ENCODE measurements at regions not wholly inside any gene's neighbourhood (a gene's known extent, or its start where the extent isn't known, plus 50 kb on each side); places are given as distances from the start of the nearest gene placed in this dataset.
"Not testable (repeated sequence)": the region's sequence is repeated elsewhere in the genome, so short reads cannot be mapped to it uniquely, and the experiment has no call there.

DNA sequence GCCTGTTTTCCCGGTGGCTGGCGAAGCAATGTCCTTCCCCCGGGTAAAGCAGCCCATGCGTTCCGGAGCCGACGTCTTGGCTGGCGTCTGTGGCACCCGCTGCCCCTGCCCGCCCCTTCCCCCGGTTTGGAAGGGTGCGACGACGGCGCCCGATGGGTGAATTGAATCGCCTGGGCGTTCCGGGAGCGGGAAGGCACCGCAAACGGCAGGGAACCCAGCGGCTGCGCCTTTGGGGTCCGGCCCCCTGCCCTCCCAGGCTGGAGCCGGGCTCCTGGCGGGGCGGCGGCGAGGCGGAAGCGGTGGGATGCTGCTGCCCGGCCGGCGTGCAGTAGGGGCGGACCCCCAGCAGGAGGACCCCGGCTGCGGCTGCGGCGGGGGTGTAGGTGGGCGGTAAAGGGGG is 123.6 kb upstream of the RHOU start:
- not testable (repeated sequence) for DNase-seq (ENCODE audit: low read depth in 3 of 3)

DNA sequence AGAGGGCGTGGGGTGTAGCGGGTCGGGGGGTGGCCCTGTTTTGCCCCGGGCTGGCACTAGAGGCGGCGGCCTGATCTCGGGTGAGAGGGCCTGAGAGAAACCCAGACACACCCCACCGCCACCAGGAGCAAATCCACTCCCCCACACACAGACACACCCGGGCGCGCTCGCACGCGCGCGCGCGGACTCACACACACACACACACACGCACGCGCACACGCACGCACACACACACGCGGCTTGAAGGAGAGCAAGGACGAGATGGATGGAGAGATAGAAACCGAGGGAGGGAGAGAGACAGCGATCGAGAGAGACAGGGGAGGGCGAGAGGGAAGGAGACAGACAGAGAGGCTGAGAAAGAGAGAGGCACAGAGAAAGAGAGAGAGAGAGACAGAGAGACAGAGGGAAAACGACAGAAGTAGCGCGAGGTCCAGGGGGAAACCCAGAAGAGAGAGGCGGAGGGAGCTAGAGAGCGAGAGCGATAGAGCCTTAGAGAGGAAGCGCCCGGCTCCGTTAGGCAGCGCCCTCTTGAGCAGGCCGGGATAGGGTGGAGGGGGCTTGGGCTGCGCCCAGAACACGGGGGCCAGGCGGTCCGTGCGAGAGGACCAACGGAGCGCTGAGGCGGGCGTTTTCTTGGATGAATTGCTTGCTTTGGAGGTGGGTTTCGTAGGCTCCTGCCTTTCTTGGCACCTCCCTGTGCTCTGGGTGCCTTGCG is 113.1 kb upstream of the RHOU start:
- not testable (repeated sequence) for DNase-seq (ENCODE audit: low read depth in 3 of 3)

DNA sequence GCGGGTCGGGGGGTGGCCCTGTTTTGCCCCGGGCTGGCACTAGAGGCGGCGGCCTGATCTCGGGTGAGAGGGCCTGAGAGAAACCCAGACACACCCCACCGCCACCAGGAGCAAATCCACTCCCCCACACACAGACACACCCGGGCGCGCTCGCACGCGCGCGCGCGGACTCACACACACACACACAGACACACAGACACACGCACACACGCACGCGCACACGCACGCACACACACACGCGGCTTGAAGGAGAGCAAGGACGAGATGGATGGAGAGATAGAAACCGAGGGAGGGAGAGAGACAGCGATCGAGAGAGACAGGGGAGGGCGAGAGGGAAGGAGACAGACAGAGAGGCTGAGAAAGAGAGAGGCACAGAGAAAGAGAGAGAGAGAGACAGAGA is 108.8 kb upstream of the RHOU start:
- not testable (repeated sequence) for DNase-seq (ENCODE audit: low read depth in 3 of 3)

DNA sequence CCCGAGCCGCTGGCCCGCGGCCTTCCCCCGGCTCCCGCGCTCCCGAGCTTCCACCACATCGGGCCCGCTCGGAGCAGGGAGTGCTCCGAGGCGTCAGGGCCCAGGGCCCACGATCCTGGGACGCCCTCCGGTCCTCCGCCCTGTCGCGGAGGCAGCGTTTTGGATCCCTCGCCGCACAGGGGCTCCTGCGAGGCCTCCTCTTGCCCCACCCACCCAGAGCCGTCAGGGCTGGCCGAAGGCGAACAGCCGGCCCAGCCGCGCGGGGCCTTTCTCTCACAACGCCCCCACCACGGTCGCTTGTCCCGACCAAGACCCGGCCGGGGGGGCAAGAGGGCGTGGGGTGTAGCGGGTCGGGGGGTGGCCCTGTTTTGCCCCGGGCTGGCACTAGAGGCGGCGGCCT is 102.4 kb upstream of the RHOU start:
- not testable (repeated sequence) for DNase-seq (ENCODE audit: low read depth in 3 of 3)

DNA sequence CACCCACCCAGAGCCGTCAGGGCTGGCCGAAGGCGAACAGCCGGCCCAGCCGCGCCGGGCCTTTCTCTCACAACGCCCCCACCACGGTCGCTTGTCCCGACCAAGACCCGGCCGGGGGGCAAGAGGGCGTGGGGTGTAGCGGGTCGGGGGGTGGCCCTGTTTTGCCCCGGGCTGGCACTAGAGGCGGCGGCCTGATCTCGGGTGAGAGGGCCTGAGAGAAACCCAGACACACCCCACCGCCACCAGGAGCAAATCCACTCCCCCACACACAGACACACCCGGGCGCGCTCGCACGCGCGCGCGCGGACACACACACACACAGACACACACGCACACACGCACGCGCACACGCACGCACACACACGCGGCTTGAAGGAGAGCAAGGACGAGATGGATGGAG is 100.0 kb upstream of the RHOU start:
- DNase-seq (ENCODE audit: low read depth in 3 of 3) = peak in 1 of 3 donors; percentile 23

DNA sequence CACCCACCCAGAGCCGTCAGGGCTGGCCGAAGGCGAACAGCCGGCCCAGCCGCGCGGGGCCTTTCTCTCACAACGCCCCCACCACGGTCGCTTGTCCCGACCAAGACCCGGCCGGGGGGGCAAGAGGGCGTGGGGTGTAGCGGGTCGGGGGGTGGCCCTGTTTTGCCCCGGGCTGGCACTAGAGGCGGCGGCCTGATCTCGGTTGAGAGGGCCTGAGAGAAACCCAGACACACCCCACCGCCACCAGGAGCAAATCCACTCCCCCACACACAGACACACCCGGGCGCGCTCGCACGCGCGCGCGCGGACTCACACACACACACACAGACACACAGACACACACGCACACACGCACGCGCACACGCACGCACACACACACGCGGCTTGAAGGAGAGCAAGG is 97.8 kb upstream of the RHOU start:
- DNase-seq (ENCODE audit: low read depth in 3 of 3) = not testable (repeated sequence)

DNA sequence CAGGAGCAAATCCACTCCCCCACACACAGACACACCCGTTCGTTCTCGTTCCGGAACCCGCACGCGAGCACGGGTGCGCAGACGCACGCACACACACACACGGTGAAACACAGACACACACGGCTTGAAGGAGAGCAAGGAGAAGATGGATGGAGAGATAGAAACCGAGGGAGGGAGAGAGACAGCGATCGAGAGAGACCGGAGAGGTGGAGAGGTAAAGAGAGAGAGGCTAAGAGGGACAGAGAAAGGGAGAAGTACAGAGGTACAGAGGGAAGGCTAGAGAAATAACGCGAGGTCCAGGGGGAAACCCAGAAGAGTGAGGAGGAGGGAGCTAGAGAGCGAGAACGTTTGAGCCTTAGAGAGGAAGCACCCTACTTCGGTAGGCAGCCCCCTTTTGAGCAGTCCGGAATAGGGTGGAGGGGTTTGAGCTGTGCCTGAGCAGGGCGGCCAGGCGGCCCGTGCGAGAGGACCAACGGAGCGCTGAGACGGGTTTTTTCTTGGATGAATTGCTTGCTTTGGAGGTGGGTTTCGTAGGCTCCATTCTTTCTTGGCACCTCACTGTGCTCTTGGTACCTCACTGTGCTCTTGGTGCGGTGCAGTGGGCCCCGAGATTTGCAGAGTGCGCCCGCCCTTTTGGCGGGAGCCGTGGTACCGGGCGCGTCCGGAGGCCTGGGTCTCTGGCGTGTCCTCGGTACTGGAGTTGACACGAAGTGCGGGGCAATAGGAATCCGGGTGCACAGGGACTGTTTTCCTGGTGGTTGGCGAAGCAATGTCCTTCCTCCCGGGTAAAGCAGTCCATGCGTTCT is 88.4 kb upstream of the RHOU start:
- peak in 1 of 3 donors; percentile 8 for DNase-seq (ENCODE audit: low read depth in 3 of 3)

DNA sequence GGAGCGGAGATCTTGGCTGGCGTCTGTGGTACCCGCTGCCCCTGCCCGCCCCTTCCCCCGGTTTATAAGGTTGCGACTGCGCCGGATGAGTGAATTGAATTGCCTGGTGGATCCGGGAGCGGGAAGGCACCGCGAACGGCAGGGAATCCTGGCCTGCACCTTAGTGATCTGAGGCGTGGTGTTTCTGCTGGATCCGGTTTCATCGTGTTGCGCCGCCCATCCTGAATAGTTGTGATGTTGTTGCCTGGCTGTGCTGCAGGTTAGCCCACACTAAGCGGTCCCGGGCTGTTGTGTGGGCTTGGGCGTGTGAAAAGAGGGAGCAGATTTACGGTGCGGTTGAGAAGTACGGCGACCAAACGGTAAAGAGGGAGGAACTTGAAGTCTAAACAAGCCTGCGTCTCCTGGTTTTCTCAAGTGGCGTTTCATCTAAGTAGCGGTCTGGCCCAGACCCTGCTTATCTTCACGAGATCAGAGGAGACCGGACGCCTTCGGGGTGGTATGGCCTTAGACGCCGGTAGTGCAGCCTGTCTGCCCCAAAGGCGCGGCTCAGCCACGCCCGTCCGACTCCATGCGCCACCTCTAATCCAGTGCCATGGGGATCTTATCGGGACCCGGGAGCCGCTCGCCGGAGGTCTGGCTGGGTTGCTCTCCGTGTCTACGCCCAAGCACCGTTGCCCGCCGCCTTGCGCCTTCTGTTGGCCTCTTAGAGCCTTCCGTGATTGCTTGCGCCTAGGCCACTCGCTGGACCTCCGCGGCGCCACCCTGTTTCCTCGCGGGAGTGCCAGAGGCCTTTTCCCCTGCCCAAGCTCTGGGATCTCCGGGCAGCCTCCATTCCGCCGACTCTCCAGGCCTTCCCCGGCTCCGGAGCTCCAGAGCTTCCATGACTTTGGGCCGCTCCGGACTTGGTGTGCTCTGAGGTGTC is 87.5 kb upstream of the RHOU start:
- DNase-seq (ENCODE audit: low read depth in 3 of 3) = peak in 1 of 3 donors; percentile 8

DNA sequence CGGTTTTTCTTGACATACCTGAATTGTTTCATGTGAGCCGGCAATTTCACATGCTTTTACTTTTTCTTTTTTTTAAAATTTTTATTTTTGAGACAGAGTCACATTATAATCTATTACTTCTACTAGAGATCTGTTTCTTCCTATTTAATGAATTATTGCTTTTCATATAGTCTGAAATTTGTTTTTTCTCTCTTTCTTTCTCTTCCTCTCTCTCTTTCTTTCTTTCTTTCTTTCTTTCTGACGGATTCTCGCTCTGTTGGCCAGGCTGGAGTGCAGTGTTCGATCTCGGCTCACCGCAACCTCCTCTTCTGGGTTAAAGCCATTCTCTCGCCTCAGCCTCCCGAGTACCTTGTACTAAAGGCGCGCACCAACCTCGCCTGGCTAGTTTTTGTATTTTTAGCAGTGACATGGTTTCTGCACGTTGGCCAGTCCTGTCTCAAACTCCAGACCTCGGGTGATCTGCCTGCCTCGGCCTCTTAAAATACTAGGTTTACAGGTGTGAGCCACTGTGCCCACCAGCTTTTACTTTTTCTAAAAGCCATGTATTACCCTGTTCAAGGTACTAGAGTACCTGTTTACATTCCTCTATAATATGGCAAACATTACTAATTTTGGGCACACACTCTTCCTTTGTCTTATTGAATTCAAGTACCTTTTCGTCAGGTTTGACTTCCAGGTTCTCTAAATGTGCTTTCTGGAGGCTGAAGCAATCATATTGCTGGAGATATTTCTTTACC is 86.5 kb upstream of the RHOU start:
- no peak for DNase-seq (ENCODE audit: low read depth in 3 of 3)

DNA sequence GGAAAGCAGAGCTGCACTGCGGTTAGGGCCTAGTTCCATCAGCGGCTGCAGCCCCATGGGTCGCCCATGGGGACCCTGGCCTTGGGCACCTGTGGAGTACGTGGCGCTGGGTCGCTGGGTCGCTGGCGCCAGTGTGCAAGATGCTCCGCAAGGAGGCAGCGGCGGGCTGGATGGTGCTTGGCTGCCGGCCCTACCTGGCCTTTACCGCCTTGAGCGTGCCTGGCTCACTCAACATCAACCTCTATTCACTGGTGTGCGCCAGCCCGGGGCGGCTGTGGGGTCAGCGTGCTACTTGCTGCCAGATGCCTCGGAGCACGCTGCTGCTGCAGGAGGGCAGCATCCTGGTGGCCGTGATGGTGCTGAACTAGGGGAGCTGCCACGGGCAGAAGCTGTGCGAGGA is 85.1 kb upstream of the RHOU start:
- DNase-seq (ENCODE audit: low read depth in 3 of 3) = no peak

DNA sequence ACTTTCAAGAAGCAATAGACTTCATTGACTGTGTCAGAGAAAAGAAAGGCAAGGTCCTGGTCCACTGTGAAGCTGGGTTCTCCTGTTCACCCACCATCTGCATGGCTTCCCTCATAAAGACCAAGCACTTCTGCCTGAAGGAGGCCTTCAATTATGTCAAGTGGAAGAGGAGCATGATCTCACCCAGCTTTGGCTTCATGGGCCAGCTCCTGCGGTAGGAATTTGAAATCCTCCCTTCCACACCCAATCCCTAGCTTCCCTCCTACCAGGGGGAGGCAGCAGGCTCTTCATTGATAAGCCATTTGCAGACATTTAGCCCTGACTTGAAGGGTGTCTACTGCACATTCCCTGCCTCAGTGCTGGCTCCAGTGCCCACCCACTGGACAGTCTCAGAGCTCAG is 84.3 kb upstream of the RHOU start:
- DNase-seq (ENCODE audit: low read depth in 3 of 3) = no peak

DNA sequence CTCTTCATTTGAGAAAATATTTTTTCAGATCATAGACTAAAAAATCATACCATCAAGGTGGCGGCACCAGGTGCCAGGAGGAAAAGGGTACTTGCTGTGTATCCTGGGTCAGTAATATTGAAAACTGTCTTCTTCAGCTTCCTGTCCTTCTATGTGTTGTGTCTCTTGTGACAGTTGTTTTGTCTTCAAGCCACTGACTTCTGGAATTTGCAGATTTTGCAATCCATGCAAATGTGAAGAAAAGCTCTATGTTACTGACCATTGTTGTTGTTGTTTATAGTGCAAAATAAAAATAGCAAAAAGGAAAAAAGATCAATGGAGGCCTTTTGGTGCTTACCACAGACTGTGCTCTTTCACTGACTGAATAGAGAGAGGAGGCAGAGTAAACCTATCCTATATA is 83.2 kb upstream of the RHOU start:
- DNase-seq (ENCODE audit: low read depth in 3 of 3) = no peak

DNA sequence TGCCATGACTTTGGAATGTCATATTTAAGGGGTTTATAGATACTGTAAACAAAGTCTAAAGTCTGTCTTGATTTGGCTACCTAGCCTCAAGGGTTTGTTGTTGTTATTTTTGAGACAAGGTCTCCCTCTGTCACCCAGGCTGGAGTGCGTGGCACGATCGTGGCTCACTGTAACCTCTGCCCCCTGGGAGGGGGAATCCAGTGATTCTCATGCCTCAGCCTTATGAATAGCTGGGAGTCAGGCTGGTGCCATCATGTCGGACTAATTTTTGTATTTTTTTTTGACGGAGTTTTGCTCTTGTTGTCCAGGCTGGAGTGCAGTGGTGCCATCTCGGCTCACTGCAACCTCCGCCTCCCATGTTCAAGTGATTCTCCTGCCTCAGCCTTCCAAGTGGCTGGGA is 82.2 kb upstream of the RHOU start:
- DNase-seq (ENCODE audit: low read depth in 3 of 3) = not testable (repeated sequence)

DNA sequence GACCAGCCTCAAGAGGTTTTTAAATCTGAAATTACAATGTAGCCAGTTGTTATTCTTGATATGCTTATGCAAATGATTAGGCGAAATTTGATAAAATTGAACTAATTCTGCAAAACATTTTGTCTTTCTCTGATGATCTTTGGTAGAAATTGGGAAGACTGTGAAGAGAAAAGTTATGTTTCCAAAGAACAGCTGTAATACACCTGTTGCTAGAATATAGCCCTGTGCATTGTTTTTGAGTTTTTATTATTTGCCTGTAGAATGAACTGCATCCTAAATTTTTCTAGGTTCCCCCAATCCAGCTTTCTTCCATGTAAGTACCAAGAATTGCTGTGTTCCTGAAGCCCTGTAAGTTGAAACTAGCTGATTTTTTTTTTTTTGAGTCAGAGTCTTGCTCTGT is 81.5 kb upstream of the RHOU start:
- DNase-seq (ENCODE audit: low read depth in 3 of 3) = no peak

DNA sequence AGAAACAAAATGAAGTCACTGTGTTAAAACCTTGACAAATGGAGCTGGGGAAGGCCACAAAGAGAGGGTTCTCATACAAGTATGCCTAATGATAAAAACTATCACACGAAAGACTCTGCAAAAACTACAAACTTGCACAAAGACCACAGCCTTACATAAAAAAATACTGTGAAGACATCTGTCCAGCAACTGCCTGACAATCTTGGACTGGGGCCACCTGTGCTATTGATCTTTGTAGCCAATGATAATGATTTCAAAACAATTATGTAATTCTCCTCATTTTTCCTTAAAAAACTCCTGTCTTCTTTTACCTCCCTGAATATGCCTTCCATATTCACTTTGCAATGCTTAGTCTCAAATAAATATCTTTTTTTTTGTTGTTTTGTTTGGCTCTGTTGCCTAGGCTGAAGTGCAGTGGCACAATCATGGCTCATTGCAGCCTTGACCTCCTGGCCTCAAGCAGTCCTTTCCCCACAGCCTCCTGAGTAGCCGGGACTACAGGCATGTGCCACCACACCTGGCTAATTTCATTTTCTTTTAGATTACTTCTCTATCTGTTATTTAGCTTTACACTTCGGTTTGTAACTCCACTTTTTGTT is 79.4 kb upstream of the RHOU start:
- no peak for DNase-seq (ENCODE audit: low read depth in 3 of 3)

DNA sequence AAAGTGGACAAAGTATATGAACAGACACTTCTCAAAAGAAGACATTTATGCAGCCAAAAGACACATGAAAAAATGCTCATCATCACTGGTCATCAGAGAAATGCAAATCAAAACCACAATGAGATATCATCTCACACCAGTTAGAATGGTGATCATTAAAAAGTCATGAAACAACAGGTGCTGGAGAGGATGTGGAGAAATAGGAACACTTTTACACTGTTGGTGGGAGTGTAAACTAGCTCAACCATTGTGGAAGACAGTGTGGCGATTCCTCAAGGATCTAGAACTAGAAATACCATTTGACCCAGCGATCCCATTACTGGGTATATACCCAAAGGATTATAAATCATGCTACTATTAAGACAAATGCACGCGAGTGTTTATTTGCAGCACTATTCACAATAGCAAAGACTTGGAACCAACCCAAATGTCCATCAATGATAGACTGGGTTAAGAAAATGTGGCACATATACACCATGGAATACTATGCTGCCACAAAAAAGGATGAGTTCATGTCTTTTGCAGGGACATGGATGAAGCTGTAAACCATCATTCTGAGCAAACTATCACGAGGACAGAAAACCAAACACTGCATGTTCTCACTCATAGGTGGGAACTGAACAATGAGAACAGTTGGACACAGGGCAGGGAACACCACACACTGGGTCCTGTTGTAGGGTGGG is 73.1 kb upstream of the RHOU start:
- DNase-seq (ENCODE audit: low read depth in 3 of 3) = not testable (repeated sequence)

DNA sequence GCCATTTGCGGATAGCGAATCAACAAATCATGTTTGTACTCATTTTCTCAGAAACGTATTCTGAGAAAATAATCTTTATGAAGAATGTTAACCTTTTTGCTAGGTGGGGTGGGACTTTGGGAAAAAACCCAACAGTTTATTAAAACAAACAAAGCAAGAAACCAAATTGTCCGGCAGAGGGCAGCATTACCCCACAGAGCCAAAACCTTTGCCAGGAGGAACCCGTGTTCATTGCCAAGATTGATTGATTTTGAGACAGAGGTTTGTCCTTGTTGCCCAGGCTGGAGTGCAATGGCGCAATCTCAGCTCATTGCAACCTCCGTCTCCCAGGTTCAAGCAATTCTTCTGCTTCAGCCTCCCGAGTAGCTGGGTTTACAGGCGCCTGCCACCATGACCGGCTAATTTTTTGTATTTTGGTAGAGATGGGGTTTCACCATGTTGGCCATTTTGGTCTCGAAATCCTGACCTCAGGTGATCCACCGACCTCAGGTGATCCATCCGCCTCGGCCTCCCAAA is 70.8 kb upstream of the RHOU start:
- peak; percentile 54 to 69 (median 55) for DNase-seq (ENCODE audit: low read depth in 3 of 3)

DNA sequence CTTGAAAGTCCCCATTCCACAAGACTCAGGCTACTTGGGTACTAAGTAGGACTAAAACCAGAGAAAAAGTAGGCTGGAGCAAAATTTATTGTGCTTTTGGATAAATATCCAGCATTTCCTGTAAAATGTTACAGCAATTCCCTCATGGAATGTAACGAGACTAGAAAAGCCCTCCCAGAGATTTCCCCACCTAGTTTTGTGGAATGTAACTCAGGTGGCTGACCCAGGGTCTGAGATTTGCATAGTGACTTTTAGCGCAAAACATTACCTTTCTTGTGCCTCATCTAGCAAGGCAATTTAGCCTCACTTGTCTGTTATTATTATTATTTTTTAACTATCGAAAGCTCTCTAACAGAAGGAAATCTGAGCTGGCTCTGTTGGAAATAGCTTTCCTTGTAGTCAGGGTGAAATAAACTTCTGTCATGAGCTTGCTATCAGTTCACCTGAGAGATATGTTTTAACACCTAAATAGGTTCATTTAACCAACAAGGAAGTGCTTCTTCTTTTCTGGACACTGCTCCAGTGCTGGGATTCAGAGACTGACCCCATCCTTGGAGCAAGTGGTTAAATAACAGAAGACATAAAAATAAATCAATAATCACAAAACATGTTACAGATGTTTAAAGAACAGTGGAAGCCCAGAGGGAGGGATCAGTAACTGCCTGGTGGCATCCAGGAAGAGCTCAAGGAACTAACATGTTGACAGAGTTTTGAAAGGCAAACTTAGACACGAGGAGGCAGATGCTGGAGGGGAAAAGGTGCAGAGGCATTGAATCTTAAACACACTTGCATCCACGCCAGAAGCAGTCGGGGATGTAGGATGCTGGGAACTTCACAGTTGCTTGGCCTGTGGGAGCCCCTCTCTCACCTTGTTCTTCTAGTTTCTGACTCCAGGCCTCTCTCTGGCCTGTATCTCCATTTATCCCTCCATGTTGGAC is 68.3 kb upstream of the RHOU start:
- DNase-seq (ENCODE audit: low read depth in 3 of 3) = no peak
